Fibroblast of skin of left quadriceps (primary cell): ENCODE measurements at regions not wholly inside any gene's neighbourhood (a gene's known extent, or its start where the extent isn't known, plus 50 kb on each side); places are given as distances from the start of the nearest gene placed in this dataset.

Experiments used
- DNase-seq, 2 experiments: peaks; one replicate each; pipeline ENCODE4 v3.0.0-alpha.2; 2013; ENCODE audit warnings: low read depth in 2 of 2

DNA sequence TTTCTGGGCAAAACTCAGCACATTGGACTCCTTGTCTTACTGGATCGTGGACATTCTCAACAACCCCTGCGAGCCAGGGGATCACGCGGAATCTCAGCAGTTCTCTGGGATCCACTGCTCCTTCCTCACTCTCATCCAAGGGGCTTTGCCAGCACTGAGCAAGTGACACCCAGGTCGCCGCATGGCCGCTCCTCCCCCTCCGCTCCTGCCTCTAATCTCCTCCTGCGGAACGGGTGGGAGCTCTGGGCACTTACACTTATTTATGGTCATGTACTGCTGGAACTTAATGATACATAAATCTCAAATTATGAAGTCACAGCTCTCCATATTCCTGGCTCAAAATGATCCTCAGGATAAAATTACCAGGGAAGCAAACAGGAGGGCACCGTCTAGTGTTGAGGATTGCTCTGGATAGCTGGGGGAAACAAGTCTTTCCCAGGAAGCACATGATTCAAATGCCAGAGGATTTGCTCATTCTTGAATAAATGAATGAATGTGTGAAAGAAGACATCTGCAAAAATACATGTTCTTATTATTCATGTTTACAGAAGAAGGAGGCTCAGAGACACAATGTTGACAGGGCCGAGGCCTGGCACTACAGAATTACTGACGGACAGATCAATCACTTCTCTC lies 1077.3 kb downstream of the TBC1D22A start:
- DNase-seq = peak in 1 of 2 experiments; percentile 30

DNA sequence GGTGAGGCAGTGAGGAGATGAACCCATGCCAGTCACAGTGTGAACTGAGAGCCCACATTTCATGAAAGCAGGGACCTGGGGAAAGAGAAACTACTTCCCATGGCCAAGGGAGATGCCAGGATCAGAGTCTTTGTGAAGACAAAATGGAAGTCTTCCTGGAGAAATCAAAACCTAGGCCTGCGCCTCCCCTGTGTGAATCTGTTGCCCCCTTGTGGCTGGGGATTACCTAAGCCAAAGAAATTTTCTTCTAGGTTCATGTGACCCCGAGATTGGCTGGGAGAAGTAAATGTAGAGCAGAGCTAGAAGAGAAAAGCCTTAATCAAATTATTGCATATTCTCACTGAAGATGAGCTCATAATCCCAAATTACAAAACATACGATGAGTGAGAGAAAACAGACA lies 1075.3 kb downstream of the TBC1D22A start:
- no peak for DNase-seq

GRCh38 chr22:47836957-47837356 lies 1074.5 kb downstream of the TBC1D22A start:
- DNase-seq = peak; percentile 77 to 78

- peak; percentile 99 for DNase-seq
Observed at GRCh38 chr22:47835726-47836125, 1073.3 kb downstream of the TBC1D22A start.

GRCh38 chr22:47826016-47826415 lies 1063.6 kb downstream of the TBC1D22A start:
- DNase-seq = no peak

GRCh38 chr22:47822422-47822821 lies 1060.0 kb downstream of the TBC1D22A start:
- DNase-seq = no peak

- no peak for DNase-seq
Observed at GRCh38 chr22:47818496-47818895, 1056.0 kb downstream of the TBC1D22A start.

DNA sequence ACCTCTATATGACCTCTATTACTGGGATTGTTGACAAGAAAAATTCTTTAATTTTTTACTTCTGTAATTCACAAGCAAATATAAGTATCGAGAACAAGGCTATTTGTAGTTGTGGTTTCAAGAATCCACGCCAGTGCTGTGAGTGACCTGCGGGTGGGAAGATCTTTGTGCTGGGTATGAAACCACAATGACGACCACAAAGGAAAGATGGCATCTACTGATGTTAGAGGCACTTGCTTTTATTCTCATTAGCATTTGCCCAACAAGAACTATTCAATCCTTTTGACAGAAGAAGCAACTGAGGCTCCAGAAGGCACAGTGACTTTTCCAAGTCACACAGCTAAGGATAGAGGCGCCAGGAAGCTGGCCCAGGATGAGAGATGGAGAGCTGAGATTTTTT lies 1054.9 kb downstream of the TBC1D22A start:
- DNase-seq = no peak

DNA sequence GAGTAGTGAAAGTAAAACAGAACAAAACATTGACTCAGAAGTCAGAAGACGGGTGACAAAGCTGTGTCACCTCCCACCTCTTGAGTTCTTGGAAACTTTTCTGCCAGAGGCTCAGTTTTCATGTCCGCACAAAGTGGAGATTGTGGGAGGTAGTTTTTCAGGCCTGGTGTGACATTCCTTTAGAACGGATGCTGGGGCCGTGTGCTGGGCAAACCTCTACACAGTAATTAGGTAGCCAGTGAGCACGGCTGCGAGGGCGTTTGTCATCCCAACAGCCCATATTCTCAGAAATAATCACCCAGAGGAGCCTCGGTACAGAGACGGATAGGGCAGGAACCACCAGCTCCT lies 1054.4 kb downstream of the TBC1D22A start:
- no peak for DNase-seq

GRCh38 chr22:47816121-47816862 lies 1053.8 kb downstream of the TBC1D22A start:
- DNase-seq = no peak

DNA sequence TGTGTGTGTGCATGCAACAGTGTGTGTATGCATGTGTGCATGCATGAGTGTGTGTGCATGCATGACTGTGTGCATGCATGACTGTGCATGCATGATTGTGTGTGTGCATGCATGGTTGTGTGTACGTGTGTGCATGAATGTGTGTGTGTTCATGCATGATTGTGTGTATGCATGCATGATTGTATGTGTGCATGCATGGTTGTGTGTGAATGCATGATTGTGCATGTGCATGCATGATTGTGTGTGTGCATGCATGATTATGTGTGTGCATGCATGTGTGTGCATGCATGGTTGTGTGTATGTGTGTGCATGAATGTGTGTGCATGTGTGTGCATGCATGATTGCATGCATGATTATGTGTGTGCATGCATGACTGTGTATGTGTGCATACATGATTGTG lies 1052.0 kb downstream of the TBC1D22A start:
- no peak for DNase-seq

DNA sequence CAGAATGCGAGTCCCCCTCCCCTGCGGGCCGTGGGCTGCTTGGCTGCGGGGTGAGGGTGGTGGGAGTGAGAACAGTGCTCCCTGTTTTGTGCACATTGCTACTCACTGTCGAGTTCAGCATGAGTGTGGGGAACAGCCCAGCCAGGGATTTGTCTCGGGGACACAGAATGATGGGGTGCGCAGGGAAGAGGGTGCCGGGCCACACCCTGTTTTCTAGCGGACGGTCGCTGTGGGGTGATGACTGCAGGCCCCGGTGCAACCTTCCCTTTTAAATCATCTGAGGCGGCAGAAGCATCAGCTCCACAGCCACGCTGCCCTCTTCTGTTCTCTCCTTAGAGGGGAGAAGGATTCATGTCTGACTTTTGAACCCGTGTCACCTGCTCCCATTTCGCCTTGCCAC lies 1051.2 kb downstream of the TBC1D22A start:
- no peak for DNase-seq

- DNase-seq = no peak
Observed at GRCh38 chr22:47811971-47812370, 1049.5 kb downstream of the TBC1D22A start.

DNA sequence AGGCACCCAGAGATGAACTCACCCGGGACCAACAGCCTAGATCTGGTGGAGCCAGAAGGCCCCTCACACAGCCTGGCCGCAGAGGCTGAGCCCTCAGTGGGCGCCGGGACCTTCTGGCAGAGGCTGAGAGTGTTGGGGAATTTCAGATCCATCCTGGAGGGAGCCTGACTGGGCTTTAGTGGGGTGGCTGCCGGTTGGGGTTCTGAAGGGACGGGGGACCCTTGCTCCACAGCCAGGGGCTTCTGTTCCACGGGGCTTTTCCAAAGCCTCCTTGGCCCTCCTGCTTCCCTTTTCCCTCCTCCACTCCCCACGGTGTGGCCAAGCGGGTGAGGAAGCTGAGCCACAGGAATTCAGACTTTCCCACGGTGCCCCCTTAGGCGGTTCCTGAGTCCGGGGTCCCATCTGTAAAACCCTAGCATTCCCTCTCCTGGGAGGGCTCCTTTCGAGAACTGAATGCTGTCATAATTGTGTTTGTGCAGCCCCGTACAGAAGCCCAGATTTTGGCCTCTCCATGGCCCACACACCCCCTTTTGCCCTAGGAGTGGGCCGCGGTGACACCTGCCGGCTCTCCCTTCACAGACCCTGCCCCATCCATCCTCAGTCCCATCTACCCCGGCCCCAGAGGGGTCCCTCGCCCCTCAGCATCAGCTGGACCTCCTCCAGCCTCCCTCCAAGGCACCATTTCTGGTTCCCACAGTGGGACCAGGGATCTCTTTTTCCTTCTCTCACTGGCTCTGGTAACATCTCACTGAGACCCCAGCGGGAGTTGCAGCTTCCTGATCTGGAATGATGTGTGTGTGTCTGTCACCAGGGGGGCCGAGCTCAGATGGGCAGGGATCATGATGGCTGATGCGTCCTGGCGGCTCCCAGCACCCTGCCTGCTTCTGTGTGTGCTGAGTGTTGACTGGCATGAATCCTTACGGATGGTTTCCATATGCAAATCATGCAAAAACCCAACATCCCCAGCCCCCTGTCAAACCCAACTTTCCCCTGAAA lies 1048.4 kb downstream of the TBC1D22A start:
- no peak for DNase-seq

- DNase-seq = no peak
Observed at GRCh38 chr22:47808886-47809620, 1046.6 kb downstream of the TBC1D22A start.

GRCh38 chr22:47808236-47808635 lies 1045.8 kb downstream of the TBC1D22A start:
- DNase-seq = no peak

GRCh38 chr22:47807506-47807905 lies 1045.1 kb downstream of the TBC1D22A start:
- DNase-seq = no peak

- DNase-seq = no peak
Observed at GRCh38 chr22:47806894-47807293, 1044.4 kb downstream of the TBC1D22A start.

- DNase-seq = no peak
Observed at GRCh38 chr22:47805394-47805935, 1043.0 kb downstream of the TBC1D22A start.

GRCh38 chr22:47804281-47804680 lies 1041.8 kb downstream of the TBC1D22A start:
- DNase-seq = no peak

- DNase-seq = no peak
Observed at GRCh38 chr22:47802421-47802820, 1040.0 kb downstream of the TBC1D22A start.
